H1 (cell line): ENCODE measurements at regions not wholly inside any gene's neighbourhood (a gene's known extent, or its start where the extent isn't known, plus 50 kb on each side); places are given as distances from the start of the nearest gene placed in this dataset.

Experiments used
- CTCF ChIA-PET: fragments of 300-600 bp; sonication (Branson Sonifier 250); formaldehyde crosslinking; loops from one replicate; lab custom pipeline; 2021; ENCODE audit not compliant: partially characterized antibody; lab: Charles Lee
- POLR2A ChIA-PET: fragments of 300-600 bp; sonication (Branson Sonifier 250); formaldehyde crosslinking; loops from one replicate; lab custom pipeline; 2021; ENCODE audit warnings: inconsistent platforms; ENCODE audit not compliant: partially characterized antibody; lab: Charles Lee
- DNase-seq, 2 experiments: peaks; one replicate each; pipeline versions ENCODE4 v3.0.0 to v3.0.0-alpha.2; 2010 to 2022; ENCODE audit warnings: low spot score in 2 of 2, low read depth in 1 of 2, mixed read lengths in 1 of 2
- FAIRE-seq: peaks from 2 replicates; lab custom pipeline; 2011; peaks lifted over from hg19 to GRCh38; lab: Jason Lieb, UNC
- H2AFZ ChIP-seq: 2 replicates; pipeline ENCODE4 v1.8.1; 2012; ENCODE audit warnings: low read length, inconsistent platforms
- H2AK5ac ChIP-seq: 2 replicates; pipeline ENCODE4 v1.6.1; 2013; ENCODE audit warnings: low read depth, low read length
- H2BK120ac ChIP-seq: replicated peaks from 2 replicates; pipeline ENCODE3; 2013; ENCODE audit warnings: low read depth, low read length, inconsistent platforms
- H2BK12ac ChIP-seq: 2 replicates; pipeline ENCODE4 v1.6.1; 2013; ENCODE audit warnings: low read depth, low read length
- H2BK15ac ChIP-seq: 2 replicates; pipeline ENCODE4 v1.6.1; 2013; ENCODE audit warnings: low read length
- H2BK20ac ChIP-seq: 2 replicates; pipeline ENCODE4 v1.6.1; 2013; ENCODE audit warnings: low read length
- H2BK5ac ChIP-seq: 2 replicates; pipeline ENCODE4 v1.6.1; 2013; ENCODE audit warnings: low read depth, low read length
- H3K14ac ChIP-seq: 2 replicates; pipeline ENCODE4 v1.6.1; 2013; ENCODE audit warnings: inconsistent platforms; ENCODE audit not compliant: insufficient read length
- H3K18ac ChIP-seq: 2 replicates; pipeline ENCODE4 v1.6.1; 2013; ENCODE audit warnings: low read length; ENCODE audit errors: extremely low read depth
- H3K23ac ChIP-seq: 2 replicates; pipeline ENCODE4 v1.6.1; 2013; ENCODE audit warnings: inconsistent platforms; ENCODE audit not compliant: insufficient read length
- H3K23me2 ChIP-seq: 2 replicates; pipeline ENCODE4 v1.6.1; 2013; ENCODE audit warnings: low read depth, low read length
- H3K27ac ChIP-seq: 2 replicates; pipeline ENCODE4 v1.6.1; 2011; ENCODE audit warnings: low read depth, low read length, inconsistent platforms
- H3K27me3 ChIP-seq, 4 experiments: replicated peaks in 1 of 4; 1 replicate in 1 of 4; 2 replicates in 3 of 4; pipeline versions ENCODE4 v1.6.1 to v1.8.1; 2011 to 2013; ENCODE audit warnings: low read length in 3 of 4, mild to moderate bottlenecking in 3 of 4, inconsistent platforms in 2 of 4, mixed read lengths in 2 of 4, moderate library complexity in 1 of 4; ENCODE audit not compliant: control insufficient read depth in 3 of 4, insufficient read depth in 3 of 4; ENCODE audit errors: extremely low read depth in 1 of 4
- H3K36me3 ChIP-seq, 4 experiments: 2 replicates each; pipeline versions ENCODE4 v1.6.1 to v1.8.1; 2011 to 2013; ENCODE audit warnings: mild to moderate bottlenecking in 4 of 4, low read length in 3 of 4, moderate library complexity in 2 of 4, control low read depth in 1 of 4, inconsistent platforms in 1 of 4; ENCODE audit not compliant: insufficient read depth in 4 of 4, control insufficient read depth in 2 of 4
- H3K4ac ChIP-seq: replicated peaks from 2 replicates; pipeline ENCODE3; 2013; ENCODE audit warnings: low read length, low read depth, mixed read lengths, inconsistent platforms; ENCODE audit not compliant: insufficient read length
- H3K4me1 ChIP-seq, 4 experiments: replicated peaks in 1 of 4; 1 replicate in 1 of 4; 2 replicates in 3 of 4; pipeline versions ENCODE4 v1.6.1 to v1.8.1; 2011 to 2013; ENCODE audit warnings: low read length in 3 of 4, inconsistent platforms in 2 of 4, mixed read lengths in 1 of 4; ENCODE audit not compliant: insufficient read depth in 4 of 4, control insufficient read depth in 3 of 4
- H3K4me2 ChIP-seq, 2 experiments: 2 replicates each; pipeline versions ENCODE4 v1.6.1 to v1.8.1; 2011 to 2013; ENCODE audit warnings: low read depth in 2 of 2, low read length in 2 of 2, control low read depth in 1 of 2, inconsistent platforms in 1 of 2, mild to moderate bottlenecking in 1 of 2; ENCODE audit not compliant: insufficient read depth in 1 of 2
- H3K4me3 ChIP-seq, 4 experiments: fragments of 200-600, 300-600 bp in 1 of 4; sonication (generic), shearing (Covaris generic), sonication (Bioruptor Twin) in 1 of 4; 2 replicates each; pipeline versions ENCODE4 v1.5.1 to v1.8.1; 2011 to 2016; ENCODE audit warnings: low read length in 4 of 4, low read depth in 3 of 4, control low read depth in 2 of 4, inconsistent platforms in 2 of 4, mild to moderate bottlenecking in 2 of 4, mixed read lengths in 1 of 4, moderate library complexity in 1 of 4; ENCODE audit not compliant: insufficient read depth in 2 of 4; ENCODE audit errors: extremely low read depth in 1 of 4
- H3K56ac ChIP-seq: replicated peaks from 2 replicates; pipeline ENCODE3; 2013; ENCODE audit warnings: low read depth, mild to moderate bottlenecking, mixed read lengths, low read length, inconsistent platforms; ENCODE audit not compliant: insufficient read length
- H3K79me1 ChIP-seq: 2 replicates; pipeline ENCODE4 v1.6.1; 2013; ENCODE audit warnings: low read depth, low read length, control low read depth
- H3K79me2 ChIP-seq, 2 experiments: 2 replicates each; pipeline versions ENCODE4 v1.6.1 to v1.8.1; 2012 to 2013; ENCODE audit warnings: low read length in 2 of 2, mild to moderate bottlenecking in 2 of 2, inconsistent platforms in 1 of 2; ENCODE audit not compliant: insufficient read depth in 2 of 2, control insufficient read depth in 1 of 2
- H3K9ac ChIP-seq, 4 experiments: replicated peaks in 1 of 4; 1 replicate in 1 of 4; 2 replicates in 3 of 4; pipeline versions ENCODE4 v1.6.1 to v1.8.1; 2011 to 2013; ENCODE audit warnings: low read depth in 3 of 4, low read length in 3 of 4, control low read depth in 2 of 4, mild to moderate bottlenecking in 2 of 4, moderate library complexity in 2 of 4, inconsistent platforms in 1 of 4; ENCODE audit errors: extremely low read depth in 1 of 4
- H3K9me3 ChIP-seq, 2 experiments: 2 replicates each; pipeline versions ENCODE4 v1.6.1 to v1.8.1; 2012 to 2013; ENCODE audit warnings: mild to moderate bottlenecking in 2 of 2, moderate library complexity in 2 of 2, control low read depth in 1 of 2, inconsistent platforms in 1 of 2, low read depth in 1 of 2, low read length in 1 of 2, mixed read lengths in 1 of 2; ENCODE audit not compliant: insufficient read depth in 2 of 2
- H4K20me1 ChIP-seq, 2 experiments: replicated peaks in 1 of 2; 2 replicates each; pipeline versions ENCODE3 to v1.8.1; 2011 to 2013; ENCODE audit warnings: inconsistent platforms in 2 of 2, low read length in 2 of 2, mild to moderate bottlenecking in 1 of 2; ENCODE audit not compliant: insufficient read depth in 2 of 2, control insufficient read depth in 1 of 2
- H4K5ac ChIP-seq: 2 replicates; pipeline ENCODE4 v1.6.1; 2013; ENCODE audit warnings: low read length, low read depth, mixed read lengths, inconsistent platforms; ENCODE audit not compliant: insufficient read length
- H4K8ac ChIP-seq: 2 replicates; pipeline ENCODE4 v1.8.0; 2013; ENCODE audit warnings: mild to moderate bottlenecking, moderate library complexity, low read length, inconsistent platforms; ENCODE audit not compliant: insufficient read depth; ENCODE audit errors: extremely low read depth
- H4K91ac ChIP-seq: replicated peaks from 2 replicates; pipeline ENCODE3; 2013; ENCODE audit warnings: low read length, mixed read lengths, inconsistent platforms; ENCODE audit not compliant: insufficient read length
- ATF2 ChIP-seq: IDR thresholded peaks from 2 replicates; pipeline ENCODE4 v1.6.1; 2012; ENCODE audit warnings: low read length, inconsistent platforms
- CBX8 ChIP-seq: fragments of 300-800, 300-1000 bp; sonication (generic); IDR thresholded peaks from 2 replicates; pipeline ENCODE4 v1.7.1; 2016; ENCODE audit warnings: low read depth, low read length, borderline replicate concordance
- EZH2 ChIP-seq: fragments of 200-600 bp; sonication (generic); IDR thresholded peaks from 2 replicates; pipeline ENCODE4 v1.7.1; 2012; ENCODE audit warnings: low read depth, mild to moderate bottlenecking, moderate library complexity, low read length, inconsistent platforms; ENCODE audit not compliant: severe bottlenecking
- FOSL1 ChIP-seq: IDR thresholded peaks from 2 replicates; pipeline ENCODE4 v1.6.1; 2011; ENCODE audit warnings: mild to moderate bottlenecking, low read depth, low read length, moderate library complexity; ENCODE audit not compliant: insufficient read depth
- KDM1A ChIP-seq: fragments of 200-600, 300-600 bp; sonication (generic); IDR thresholded peaks from 2 replicates; pipeline ENCODE4 v1.7.1; 2016; ENCODE audit warnings: mild to moderate bottlenecking, low read length, borderline replicate concordance
- RNF2 ChIP-seq: fragments of 200-900, 300-1000 bp; sonication (generic); IDR thresholded peaks from 2 replicates; pipeline ENCODE4 v1.7.1; 2016; ENCODE audit warnings: borderline replicate concordance, low read depth, mild to moderate bottlenecking, antibody characterized with exemption, low read length; ENCODE audit not compliant: poor library complexity, severe bottlenecking; ENCODE audit errors: missing control alignments
- SAP30 ChIP-seq: fragments of 300-600 bp; sonication (generic); IDR thresholded peaks from 2 replicates; pipeline ENCODE4 v1.7.1; 2012; ENCODE audit warnings: low read length, moderate library complexity, mild to moderate bottlenecking, inconsistent platforms; ENCODE audit not compliant: insufficient read depth, insufficient replicate concordance
- SIRT6 ChIP-seq: IDR thresholded peaks from one replicate; pipeline ENCODE4 v1.7.1; 2012; ENCODE audit warnings: low read length, inconsistent platforms
- SUZ12 ChIP-seq: fragments of 200-600 bp; sonication (generic); IDR thresholded peaks from 2 replicates; pipeline ENCODE4 v1.6.1; 2012; ENCODE audit warnings: mild to moderate bottlenecking, inconsistent platforms, low read length, moderate library complexity, mixed read lengths
- TEAD4 ChIP-seq: IDR thresholded peaks from 2 replicates; pipeline ENCODE4 v1.6.1; 2012; ENCODE audit warnings: low read depth, low read length, inconsistent platforms, mixed read lengths
- WGBS, 2 experiments: shearing (Covaris generic) in 1 of 2; methylation state at CpG; one replicate each; pipeline versions ENCODE4 v1.1.6 to v1.1.7; 2013 to 2015; ENCODE audit warnings: low lambda C conversion rate in 2 of 2, mixed read lengths in 2 of 2, inconsistent platforms in 1 of 2, low coverage in 1 of 2, missing lambda C conversion rate in 1 of 2; ENCODE audit not compliant: insufficient replicate concordance in 2 of 2, insufficient coverage in 1 of 2, insufficient read length in 1 of 2; ENCODE audit errors: extremely low coverage in 1 of 2, missing lambda C conversion rate in 1 of 2; 5-methylcytosine and 5-hydroxymethylcytosine counted together

- Histone ChIP-seq H2AFZ (no peak overlapping the region), H3K23me2 (no peaks in the 10 kb centered on the region)
- FAIRE-seq = no peak
- no peak for TF ChIP-seq ATF2
- TF ChIP-seq RNF2 = no peak
- no peak for TF ChIP-seq KDM1A
- TF ChIP-seq TEAD4 = no peak
- TF ChIP-seq SUZ12 = no peak
- no peak for TF ChIP-seq FOSL1
- no peak for TF ChIP-seq EZH2
- no peak for TF ChIP-seq SAP30
- no peak for TF ChIP-seq SIRT6
- TF ChIP-seq CBX8 = no peak
Measured at GRCh38 chrX:88982183-88982582, 235.2 kb downstream of the CPXCR1 start.

More at GRCh38 chrX:88982183-88982582, 235.2 kb downstream of the CPXCR1 start:
- Histone ChIP-seq H2BK5ac (peak overlapping the region; percentile 60), H3K27ac (no peak overlapping the region; the same call in 1 of the 2 replicates), H3K27me3 (no peaks in the 10 kb centered on the region), H4K91ac (peak overlapping the region; percentile 93), H4K20me1 (no peaks in the 10 kb centered on the region), H3K36me3 (no peaks in the 10 kb centered on the region), H3K4ac (no peak overlapping the region), H3K18ac (no peak overlapping the region; the same call in 1 of the 2 replicates), H3K4me2 (no peak overlapping the region), H3K79me2 (no peaks in the 10 kb centered on the region), H3K14ac (no peak overlapping the region), H4K5ac (peak overlapping the region; percentile 92), H2BK120ac (peak overlapping the region; percentile 54), H2AK5ac (no peak overlapping the region), H3K79me1 (no peaks in the 10 kb centered on the region), H3K9me3 (no peaks in the 10 kb centered on the region), H2BK12ac (0 out of 2 replicates have a peak overlapping the region, but pooled peaks have one; percentile 39), H2BK15ac (no peak overlapping the region), H4K8ac (no peak overlapping the region; the same call in 1 of the 2 replicates), H3K56ac (no peak overlapping the region), H3K9ac (no peak overlapping the region), H3K4me1 (peaks cover 0 to 11% (median 0%) of the 10 kb centered on the region in 4 experiments; a peak in 4 of 7 replicates), H3K23ac (no peak overlapping the region), H2BK20ac (peak overlapping the region; percentile 80; the same call in 1 of the 2 replicates), H3K4me3 (no peak overlapping the region)
- DNase-seq = no peak
- WGBS, 2 experiments = 93% methylated on average over 6 of the region's 22 CpGs; no CpG with 5 or more reads in 1 of the 2 experiments
- ChIA-PET CTCF (no interaction called here), POLR2A (no interaction called here)
